H9 (cell line): ENCODE measurements at regions not wholly inside any gene's neighbourhood (a gene's known extent, or its start where the extent isn't known, plus 50 kb on each side); places are given as distances from the start of the nearest gene placed in this dataset.

Experiments
- DNase-seq: peaks from one replicate; pipeline ENCODE4 v3.0.0-alpha.2; 2017
- H2AFZ ChIP-seq: one replicate; pipeline ENCODE4 v1.6.1; 2013; ENCODE audit warnings: mild to moderate bottlenecking, low read length, control low read depth, moderate library complexity
- H2AK5ac ChIP-seq: 2 replicates; pipeline ENCODE4 v1.6.1; 2013; ENCODE audit warnings: low read length, control low read depth, mixed read lengths; ENCODE audit not compliant: insufficient read length
- H2BK120ac ChIP-seq: one replicate; pipeline ENCODE4 v1.6.1; 2013; ENCODE audit warnings: low read depth, mild to moderate bottlenecking, low read length, control low read depth, inconsistent platforms; ENCODE audit not compliant: poor library complexity, severe bottlenecking
- H2BK12ac ChIP-seq: 2 replicates; pipeline ENCODE4 v1.6.1; 2013; ENCODE audit warnings: low read length, control low read depth, mixed read lengths, low read depth; ENCODE audit not compliant: insufficient read length
- H2BK15ac ChIP-seq: 2 replicates; pipeline ENCODE4 v1.6.1; 2013; ENCODE audit warnings: low read depth, low read length, control low read depth
- H2BK20ac ChIP-seq: one replicate; pipeline ENCODE4 v1.6.1; 2013; ENCODE audit warnings: low read depth, mild to moderate bottlenecking, low read length, control low read depth, inconsistent platforms; ENCODE audit not compliant: poor library complexity, severe bottlenecking
- H2BK5ac ChIP-seq: 2 replicates; pipeline ENCODE4 v1.6.1; 2013; ENCODE audit warnings: low read length, control low read depth, mixed read lengths; ENCODE audit not compliant: insufficient read length
- H3K14ac ChIP-seq: 2 replicates; pipeline ENCODE4 v1.6.1; 2013; ENCODE audit warnings: low read length, control low read depth; ENCODE audit not compliant: insufficient read depth
- H3K18ac ChIP-seq: 2 replicates; pipeline ENCODE4 v1.6.1; 2013; ENCODE audit warnings: low read depth, mild to moderate bottlenecking, mixed read lengths, low read length, control low read depth; ENCODE audit not compliant: insufficient read length
- H3K23ac ChIP-seq: 2 replicates; pipeline ENCODE4 v1.6.1; 2013; ENCODE audit warnings: low read length, control low read depth, mixed read lengths, low read depth; ENCODE audit not compliant: insufficient read length
- H3K23me2 ChIP-seq: 2 replicates; pipeline ENCODE4 v1.6.1; 2013; ENCODE audit warnings: low read depth, mild to moderate bottlenecking, mixed read lengths, low read length, control low read depth; ENCODE audit not compliant: insufficient read length, poor library complexity, severe bottlenecking
- H3K27ac ChIP-seq: 2 replicates; pipeline ENCODE4 v1.5.1; 2013; ENCODE audit warnings: low read length, control low read depth, mixed read lengths, low read depth; ENCODE audit not compliant: insufficient read length
- H3K27me3 ChIP-seq: 2 replicates; pipeline ENCODE4 v1.6.1; 2013; ENCODE audit warnings: low read length, control low read depth, inconsistent platforms; ENCODE audit not compliant: insufficient read depth
- H3K4ac ChIP-seq: 2 replicates; pipeline ENCODE4 v1.6.1; 2013; ENCODE audit warnings: low read depth, mild to moderate bottlenecking, control low read depth, inconsistent platforms, low read length, moderate library complexity
- H3K4me1 ChIP-seq: 2 replicates; pipeline ENCODE4 v1.6.1; 2013; ENCODE audit warnings: low read length, control low read depth, inconsistent platforms; ENCODE audit not compliant: insufficient read depth
- H3K4me2 ChIP-seq: 2 replicates; pipeline ENCODE4 v1.6.1; 2013; ENCODE audit warnings: low read length, control low read depth, mixed read lengths; ENCODE audit not compliant: insufficient read length, insufficient read depth
- H3K56ac ChIP-seq: 2 replicates; pipeline ENCODE4 v1.6.1; 2013; ENCODE audit warnings: low read depth, mild to moderate bottlenecking, mixed read lengths, low read length, control low read depth; ENCODE audit not compliant: insufficient read length
- H3K79me1 ChIP-seq: 2 replicates; pipeline ENCODE4 v1.6.1; 2013; ENCODE audit warnings: low read depth, mild to moderate bottlenecking, moderate library complexity, low read length, control low read depth, inconsistent platforms; ENCODE audit not compliant: insufficient read depth, poor library complexity, severe bottlenecking
- H3K79me2 ChIP-seq: 2 replicates; pipeline ENCODE4 v1.6.1; 2013; ENCODE audit warnings: low read length, control low read depth, inconsistent platforms; ENCODE audit not compliant: insufficient read depth
- H3K9ac ChIP-seq: 2 replicates; pipeline ENCODE4 v1.6.1; 2013; ENCODE audit warnings: low read length, control low read depth, mixed read lengths; ENCODE audit not compliant: insufficient read length; ENCODE audit errors: extremely low read depth
- H3K9me3 ChIP-seq: one replicate; pipeline ENCODE4 v1.6.1; 2013; ENCODE audit warnings: low read depth, low read length, inconsistent platforms; ENCODE audit not compliant: control insufficient read depth
- H3T11ph ChIP-seq: one replicate; pipeline ENCODE4 v1.6.1; 2013; ENCODE audit warnings: mild to moderate bottlenecking, low read length, control low read depth, inconsistent platforms
- H4K20me1 ChIP-seq: one replicate; pipeline ENCODE4 v1.6.1; 2013; ENCODE audit not compliant: control insufficient read depth, insufficient read length, insufficient read depth
- H4K5ac ChIP-seq: 2 replicates; pipeline ENCODE4 v1.6.1; 2013; ENCODE audit warnings: low read depth, mild to moderate bottlenecking, mixed read lengths, low read length, control low read depth; ENCODE audit not compliant: insufficient read length
- H4K8ac ChIP-seq: replicated peaks from 2 replicates; pipeline ENCODE4 v1.6.1; 2013; ENCODE audit warnings: low read length, control low read depth, mixed read lengths, low read depth; ENCODE audit not compliant: insufficient read length
- H4K91ac ChIP-seq: 2 replicates; pipeline ENCODE4 v1.6.1; 2013; ENCODE audit warnings: low read depth, mild to moderate bottlenecking, moderate library complexity, mixed read lengths, low read length, control low read depth; ENCODE audit not compliant: insufficient read length
- H3K27ac Mint-ChIP-seq, 3 experiments: 2 replicates in 2 of 3; 3 replicates in 1 of 3; pipeline ENCODE4 v1.8.0; 2020 to 2021; ENCODE audit warnings: mixed read lengths in 3 of 3, mild to moderate bottlenecking in 1 of 3, moderate library complexity in 1 of 3
- H3K27me3 Mint-ChIP-seq: 2 replicates; pipeline ENCODE4 v1.8.0; 2021; ENCODE audit warnings: low read depth, mild to moderate bottlenecking, moderate library complexity, mixed read lengths
- H3K36me3 Mint-ChIP-seq, 3 experiments: 2 replicates in 2 of 3; 3 replicates in 1 of 3; pipeline ENCODE4 v1.8.0; 2020 to 2021; ENCODE audit warnings: low read depth in 3 of 3, mixed read lengths in 3 of 3; ENCODE audit not compliant: insufficient read depth in 1 of 3
- H3K4me1 Mint-ChIP-seq, 2 experiments: 2 replicates each; pipeline ENCODE4 v1.8.0; 2020; ENCODE audit warnings: mixed read lengths in 2 of 2
- H3K4me3 Mint-ChIP-seq, 2 experiments: 2 replicates in 1 of 2; 3 replicates in 1 of 2; pipeline ENCODE4 v1.8.0; 2020 to 2021; ENCODE audit warnings: mild to moderate bottlenecking in 2 of 2, mixed read lengths in 2 of 2, moderate library complexity in 1 of 2
- H3K9me3 Mint-ChIP-seq, 2 experiments: 2 replicates in 1 of 2; 3 replicates in 1 of 2; pipeline ENCODE4 v1.8.0; 2020; ENCODE audit warnings: mild to moderate bottlenecking in 2 of 2, mixed read lengths in 2 of 2, moderate library complexity in 1 of 2
- CTCF ChIP-seq: fragments of 200-600 bp; sonication (generic); conservative IDR thresholded peaks from 3 replicates; pipeline ENCODE4 v1.8.0; 2021; ENCODE audit warnings: antibody characterized with exemption, mild to moderate bottlenecking
- WGBS: extraction: QIAGEN DNeasy Blood & Tissue Kit; methylation state at CpG from one replicate; pipeline ENCODE4 v1.1.7; 2013; ENCODE audit warnings: missing lambda C conversion rate, low lambda C conversion rate, mixed read lengths; ENCODE audit not compliant: insufficient read length; ENCODE audit errors: extremely low coverage; 5-methylcytosine and 5-hydroxymethylcytosine counted together

GRCh38 chr2:76429374-76429773 is 718.7 kb upstream of the GCFC2 start:
- Histone ChIP-seq H3K79me2 (no peaks in the 10 kb centered on the region), H2BK15ac (no peak overlapping the region), H4K91ac (no peak overlapping the region), H3K27ac (no peak overlapping the region), H3K27me3 (no peaks in the 10 kb centered on the region), H4K20me1 (no peaks in the 10 kb centered on the region), H2BK20ac (no peak overlapping the region), H2AK5ac (no peak overlapping the region), H3K23ac (no peak overlapping the region), H3K4ac (no peak overlapping the region), H4K5ac (no peak overlapping the region), H3K4me2 (no peak overlapping the region), H3T11ph (no peak overlapping the region), H3K14ac (no peak overlapping the region), H2BK120ac (no peak overlapping the region), H3K18ac (no peak overlapping the region), H3K4me1 (no peaks in the 10 kb centered on the region), H2BK5ac (no peak overlapping the region), H2BK12ac (no peak overlapping the region), H3K23me2 (no peaks in the 10 kb centered on the region), H3K9ac (no peak overlapping the region), H4K8ac (no peak overlapping the region), H3K79me1 (no peaks in the 10 kb centered on the region), H3K9me3 (no peaks in the 10 kb centered on the region), H3K56ac (no peak overlapping the region), H2AFZ (no peak overlapping the region)
- WGBS = no CpG with 5 or more reads among the region's 2 CpGs
- DNase-seq = no peak
- no peaks in the 10 kb centered on the region for H3K36me3 Mint-ChIP-seq
- no peaks in the 10 kb centered on the region for H3K27me3 Mint-ChIP-seq
- no peak overlapping the region for H3K27ac Mint-ChIP-seq
- no peaks in the 10 kb centered on the region for H3K9me3 Mint-ChIP-seq
- no peak overlapping the region for H3K4me3 Mint-ChIP-seq
- peaks cover 10 to 19% of the 10 kb centered on the region in 2 experiments for H3K4me1 Mint-ChIP-seq
- no peak for TF ChIP-seq CTCF
